ENCODE measurements at regions not wholly inside any gene's neighbourhood (a gene's known extent, or its start where the extent isn't known, plus 50 kb on each side); places are given as distances from the start of the nearest gene placed in this dataset.

- TF ChIP-seq, protein P1, sequence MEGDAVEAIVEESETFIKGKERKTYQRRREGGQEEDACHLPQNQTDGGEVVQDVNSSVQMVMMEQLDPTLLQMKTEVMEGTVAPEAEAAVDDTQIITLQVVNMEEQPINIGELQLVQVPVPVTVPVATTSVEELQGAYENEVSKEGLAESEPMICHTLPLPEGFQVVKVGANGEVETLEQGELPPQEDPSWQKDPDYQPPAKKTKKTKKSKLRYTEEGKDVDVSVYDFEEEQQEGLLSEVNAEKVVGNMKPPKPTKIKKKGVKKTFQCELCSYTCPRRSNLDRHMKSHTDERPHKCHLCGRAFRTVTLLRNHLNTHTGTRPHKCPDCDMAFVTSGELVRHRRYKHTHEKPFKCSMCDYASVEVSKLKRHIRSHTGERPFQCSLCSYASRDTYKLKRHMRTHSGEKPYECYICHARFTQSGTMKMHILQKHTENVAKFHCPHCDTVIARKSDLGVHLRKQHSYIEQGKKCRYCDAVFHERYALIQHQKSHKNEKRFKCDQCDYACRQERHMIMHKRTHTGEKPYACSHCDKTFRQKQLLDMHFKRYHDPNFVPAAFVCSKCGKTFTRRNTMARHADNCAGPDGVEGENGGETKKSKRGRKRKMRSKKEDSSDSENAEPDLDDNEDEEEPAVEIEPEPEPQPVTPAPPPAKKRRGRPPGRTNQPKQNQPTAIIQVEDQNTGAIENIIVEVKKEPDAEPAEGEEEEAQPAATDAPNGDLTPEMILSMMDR (IDR thresholded peaks at IDR 0.05; ENCODE audit: low read depth, low read length), result no peak
- TF ChIP-seq POLR2A (IDR thresholded peaks at IDR 0.05; ENCODE audit: extremely low read depth, insufficient read length), result no peak
- TF ChIP-seq, protein P2, sequence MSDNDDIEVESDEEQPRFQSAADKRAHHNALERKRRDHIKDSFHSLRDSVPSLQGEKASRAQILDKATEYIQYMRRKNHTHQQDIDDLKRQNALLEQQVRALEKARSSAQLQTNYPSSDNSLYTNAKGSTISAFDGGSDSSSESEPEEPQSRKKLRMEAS (IDR thresholded peaks at IDR 0.05; ENCODE audit: low read depth, low read length), result no peak
- TF ChIP-seq MYC (IDR thresholded peaks at IDR 0.05; ENCODE audit: low read depth, low read length), result no peak
Measured at GRCh38 chr1:29447368-29447767, 211.0 kb downstream of the PTPRU start.

All from NB4 (cell line).